SK-N-SH treated with all-trans-retinoic acid at 6 μM for 48 hours (cell line): ENCODE measurements at regions not wholly inside any gene's neighbourhood (a gene's known extent, or its start where the extent isn't known, plus 50 kb on each side); places are given as distances from the start of the nearest gene placed in this dataset.

ENCODE experiments used
- ATAC-seq: fragments of 200-7000 bp; cut with Tn5 transposase; 3 replicates; pipeline ENCODE4 v1.9.1; 2020; ENCODE audit warnings: mild to moderate bottlenecking, moderate library complexity
- ARNTL ChIP-seq: fragments of 450-650 bp; formaldehyde crosslinking; IDR thresholded peaks from 2 replicates; pipeline ENCODE4 v1.5.0; 2020; ENCODE audit warnings: low read depth, mild to moderate bottlenecking, moderate library complexity, borderline replicate concordance
- BACH2 ChIP-seq: fragments of 250-450 bp; sonication (Bioruptor Pico); IDR thresholded peaks from 2 replicates; pipeline ENCODE4 v1.9.0; 2021; ENCODE audit warnings: mild to moderate bottlenecking, borderline replicate concordance
- ESRRG ChIP-seq: fragments of 250-450 bp; sonication (Bioruptor Pico); IDR thresholded peaks from 2 replicates; pipeline ENCODE4 v1.6.1; 2021; ENCODE audit warnings: mild to moderate bottlenecking
- GLIS3 ChIP-seq: fragments of 250-450 bp; sonication (Bioruptor Pico); IDR thresholded peaks from 2 replicates; pipeline ENCODE4 v1.5.0; 2020; ENCODE audit warnings: mild to moderate bottlenecking, moderate library complexity
- ISL1 ChIP-seq: fragments of 250-450 bp; sonication (Bioruptor Pico); IDR thresholded peaks from 2 replicates; pipeline ENCODE4 v2.1.2; 2022; ENCODE audit warnings: mild to moderate bottlenecking, moderate library complexity
- OSR1 ChIP-seq: fragments of 250-450 bp; sonication (Bioruptor Pico); IDR thresholded peaks from 2 replicates; pipeline ENCODE4 v1.8.0; 2022; ENCODE audit warnings: moderate library complexity, mild to moderate bottlenecking, inconsistent platforms
- RARB ChIP-seq: fragments of 250-450 bp; sonication (Bioruptor Pico); IDR thresholded peaks from 2 replicates; pipeline ENCODE4 v1.8.0; 2021; ENCODE audit warnings: mild to moderate bottlenecking, moderate library complexity
- SNAI2 ChIP-seq: fragments of 250-450 bp; sonication (Bioruptor Pico); IDR thresholded peaks from 2 replicates; pipeline ENCODE4 v1.5.0; 2020; ENCODE audit warnings: mild to moderate bottlenecking, moderate library complexity
- TCF4 ChIP-seq: fragments of 250-450 bp; sonication (Bioruptor Pico); IDR thresholded peaks from 2 replicates; pipeline ENCODE4 v1.8.0; 2021; ENCODE audit warnings: mild to moderate bottlenecking, moderate library complexity, borderline replicate concordance
- TOX ChIP-seq: fragments of 250-450 bp; sonication (Bioruptor Pico); IDR thresholded peaks from 2 replicates; pipeline ENCODE4 v1.8.0; 2021; ENCODE audit warnings: mild to moderate bottlenecking, moderate library complexity, borderline replicate concordance
- ZFP3 ChIP-seq: fragments of 250-450 bp; sonication (Bioruptor Pico); IDR thresholded peaks from 2 replicates; pipeline ENCODE4 v1.5.0; 2020; ENCODE audit warnings: mild to moderate bottlenecking, moderate library complexity
- ZFP30 ChIP-seq: fragments of 450-650 bp; formaldehyde crosslinking; IDR thresholded peaks from 2 replicates; pipeline ENCODE4 v1.5.0; 2022; ENCODE audit warnings: mild to moderate bottlenecking, moderate library complexity
- ZNF565 ChIP-seq: fragments of 450-650 bp; formaldehyde crosslinking; conservative IDR thresholded peaks from 2 replicates; pipeline ENCODE4 v1.5.0; 2020; ENCODE audit warnings: low read depth, mild to moderate bottlenecking, moderate library complexity
- ZNF8 ChIP-seq: fragments of 450-650 bp; formaldehyde crosslinking; IDR thresholded peaks from 2 replicates; pipeline ENCODE4 v1.5.0; 2020; ENCODE audit warnings: mild to moderate bottlenecking, moderate library complexity
- TF ChIP-seq, protein P1 (sequence below): fragments of 250-450 bp; sonication (Bioruptor Pico); IDR thresholded peaks from 2 replicates; pipeline ENCODE4 v1.5.0; 2020; ENCODE audit warnings: mild to moderate bottlenecking, moderate library complexity
- TF ChIP-seq, protein P2 (sequence below): fragments of 250-450 bp; sonication (Bioruptor Pico); IDR thresholded peaks from 2 replicates; pipeline ENCODE4 v1.8.0; 2021; ENCODE audit warnings: low read depth, mild to moderate bottlenecking, moderate library complexity, borderline replicate concordance
- TF ChIP-seq, protein P3 (sequence below): fragments of 250-450 bp; sonication (Bioruptor Pico); IDR thresholded peaks from 2 replicates; pipeline ENCODE4 v1.5.1; 2020; ENCODE audit warnings: low read depth, mild to moderate bottlenecking, moderate library complexity
- TF ChIP-seq, protein P4 (sequence below): fragments of 250-450 bp; sonication (Bioruptor Pico); IDR thresholded peaks from 2 replicates; pipeline ENCODE4 v1.5.1; 2021; ENCODE audit warnings: mild to moderate bottlenecking, moderate library complexity

- no peak for ATAC-seq
- TF ChIP-seq, protein P1, sequence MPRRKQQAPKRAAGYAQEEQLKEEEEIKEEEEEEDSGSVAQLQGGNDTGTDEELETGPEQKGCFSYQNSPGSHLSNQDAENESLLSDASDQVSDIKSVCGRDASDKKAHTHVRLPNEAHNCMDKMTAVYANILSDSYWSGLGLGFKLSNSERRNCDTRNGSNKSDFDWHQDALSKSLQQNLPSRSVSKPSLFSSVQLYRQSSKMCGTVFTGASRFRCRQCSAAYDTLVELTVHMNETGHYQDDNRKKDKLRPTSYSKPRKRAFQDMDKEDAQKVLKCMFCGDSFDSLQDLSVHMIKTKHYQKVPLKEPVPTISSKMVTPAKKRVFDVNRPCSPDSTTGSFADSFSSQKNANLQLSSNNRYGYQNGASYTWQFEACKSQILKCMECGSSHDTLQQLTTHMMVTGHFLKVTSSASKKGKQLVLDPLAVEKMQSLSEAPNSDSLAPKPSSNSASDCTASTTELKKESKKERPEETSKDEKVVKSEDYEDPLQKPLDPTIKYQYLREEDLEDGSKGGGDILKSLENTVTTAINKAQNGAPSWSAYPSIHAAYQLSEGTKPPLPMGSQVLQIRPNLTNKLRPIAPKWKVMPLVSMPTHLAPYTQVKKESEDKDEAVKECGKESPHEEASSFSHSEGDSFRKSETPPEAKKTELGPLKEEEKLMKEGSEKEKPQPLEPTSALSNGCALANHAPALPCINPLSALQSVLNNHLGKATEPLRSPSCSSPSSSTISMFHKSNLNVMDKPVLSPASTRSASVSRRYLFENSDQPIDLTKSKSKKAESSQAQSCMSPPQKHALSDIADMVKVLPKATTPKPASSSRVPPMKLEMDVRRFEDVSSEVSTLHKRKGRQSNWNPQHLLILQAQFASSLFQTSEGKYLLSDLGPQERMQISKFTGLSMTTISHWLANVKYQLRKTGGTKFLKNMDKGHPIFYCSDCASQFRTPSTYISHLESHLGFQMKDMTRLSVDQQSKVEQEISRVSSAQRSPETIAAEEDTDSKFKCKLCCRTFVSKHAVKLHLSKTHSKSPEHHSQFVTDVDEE (CRISPR knock-in tag), result no peak
- TF ChIP-seq, protein P2, sequence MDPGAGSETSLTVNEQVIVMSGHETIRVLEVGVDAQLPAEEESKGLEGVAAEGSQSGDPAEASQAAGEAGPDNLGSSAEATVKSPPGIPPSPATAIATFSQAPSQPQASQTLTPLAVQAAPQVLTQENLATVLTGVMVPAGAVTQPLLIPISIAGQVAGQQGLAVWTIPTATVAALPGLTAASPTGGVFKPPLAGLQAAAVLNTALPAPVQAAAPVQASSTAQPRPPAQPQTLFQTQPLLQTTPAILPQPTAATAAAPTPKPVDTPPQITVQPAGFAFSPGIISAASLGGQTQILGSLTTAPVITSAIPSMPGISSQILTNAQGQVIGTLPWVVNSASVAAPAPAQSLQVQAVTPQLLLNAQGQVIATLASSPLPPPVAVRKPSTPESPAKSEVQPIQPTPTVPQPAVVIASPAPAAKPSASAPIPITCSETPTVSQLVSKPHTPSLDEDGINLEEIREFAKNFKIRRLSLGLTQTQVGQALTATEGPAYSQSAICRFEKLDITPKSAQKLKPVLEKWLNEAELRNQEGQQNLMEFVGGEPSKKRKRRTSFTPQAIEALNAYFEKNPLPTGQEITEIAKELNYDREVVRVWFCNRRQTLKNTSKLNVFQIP (CRISPR knock-in tag), result no peak
- no peak for TF ChIP-seq ARNTL (CRISPR knock-in tag)
- TF ChIP-seq BACH2 (CRISPR knock-in tag), result no peak
- no peak for TF ChIP-seq ZNF565
- TF ChIP-seq, all 23 proteins: peak for 0
These were observed 1472.8 kb downstream of the AACS start for GRCh38 chr12:126537961-126538530.

- TF ChIP-seq GLIS3 (CRISPR knock-in tag), result no peak
- TF ChIP-seq ZFP30 (CRISPR knock-in tag), result no peak
- no peak for TF ChIP-seq OSR1 (CRISPR knock-in tag)
- no peak for TF ChIP-seq BACH2 (CRISPR knock-in tag)
- no peak for TF ChIP-seq RARB (CRISPR knock-in tag)
- TF ChIP-seq TCF4 (CRISPR knock-in tag), result no peak
- no peak for TF ChIP-seq ARNTL (CRISPR knock-in tag)
- TF ChIP-seq, protein P3, sequence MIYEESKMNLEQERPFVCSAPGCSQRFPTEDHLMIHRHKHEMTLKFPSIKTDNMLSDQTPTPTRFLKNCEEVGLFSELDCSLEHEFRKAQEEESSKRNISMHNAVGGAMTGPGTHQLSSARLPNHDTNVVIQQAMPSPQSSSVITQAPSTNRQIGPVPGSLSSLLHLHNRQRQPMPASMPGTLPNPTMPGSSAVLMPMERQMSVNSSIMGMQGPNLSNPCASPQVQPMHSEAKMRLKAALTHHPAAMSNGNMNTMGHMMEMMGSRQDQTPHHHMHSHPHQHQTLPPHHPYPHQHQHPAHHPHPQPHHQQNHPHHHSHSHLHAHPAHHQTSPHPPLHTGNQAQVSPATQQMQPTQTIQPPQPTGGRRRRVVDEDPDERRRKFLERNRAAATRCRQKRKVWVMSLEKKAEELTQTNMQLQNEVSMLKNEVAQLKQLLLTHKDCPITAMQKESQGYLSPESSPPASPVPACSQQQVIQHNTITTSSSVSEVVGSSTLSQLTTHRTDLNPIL, result no peak
- no peak for ATAC-seq
These were observed 1473.7 kb downstream of the AACS start for GRCh38 chr12:126538888-126539287.

DNA sequence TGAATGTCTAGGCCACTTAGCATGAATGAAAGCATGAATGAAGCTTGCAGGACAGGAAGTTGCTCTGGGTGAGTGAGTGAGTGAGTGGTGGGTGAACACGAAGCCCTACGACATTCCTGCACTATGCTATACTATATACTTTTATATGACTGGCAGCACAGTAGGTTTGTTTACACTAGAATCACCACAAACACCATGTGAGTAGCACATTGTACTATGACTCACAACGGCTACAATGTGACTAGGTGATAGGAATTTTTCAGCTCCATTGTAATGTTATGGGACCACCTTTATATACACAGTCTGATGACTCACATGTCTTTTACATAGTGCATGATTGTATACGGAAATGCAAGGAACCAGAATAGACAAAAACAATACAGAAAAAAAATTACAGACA, 1480.2 kb downstream of the AACS start:
- no peak for TF ChIP-seq ZFP3 (CRISPR knock-in tag)
- TF ChIP-seq, protein P3, result no peak
- TF ChIP-seq ESRRG (CRISPR knock-in tag), result no peak
- no peak for TF ChIP-seq ZFP30 (CRISPR knock-in tag)
- TF ChIP-seq, protein P2 (CRISPR knock-in tag), result no peak
- no peak for TF ChIP-seq ARNTL (CRISPR knock-in tag)
- TF ChIP-seq TCF4 (CRISPR knock-in tag), result no peak
- no peak for TF ChIP-seq ZNF8 (CRISPR knock-in tag)
- no peak for TF ChIP-seq GLIS3 (CRISPR knock-in tag)
- no peak for TF ChIP-seq OSR1 (CRISPR knock-in tag)
- TF ChIP-seq SNAI2 (CRISPR knock-in tag), result no peak
- TF ChIP-seq, protein P4, sequence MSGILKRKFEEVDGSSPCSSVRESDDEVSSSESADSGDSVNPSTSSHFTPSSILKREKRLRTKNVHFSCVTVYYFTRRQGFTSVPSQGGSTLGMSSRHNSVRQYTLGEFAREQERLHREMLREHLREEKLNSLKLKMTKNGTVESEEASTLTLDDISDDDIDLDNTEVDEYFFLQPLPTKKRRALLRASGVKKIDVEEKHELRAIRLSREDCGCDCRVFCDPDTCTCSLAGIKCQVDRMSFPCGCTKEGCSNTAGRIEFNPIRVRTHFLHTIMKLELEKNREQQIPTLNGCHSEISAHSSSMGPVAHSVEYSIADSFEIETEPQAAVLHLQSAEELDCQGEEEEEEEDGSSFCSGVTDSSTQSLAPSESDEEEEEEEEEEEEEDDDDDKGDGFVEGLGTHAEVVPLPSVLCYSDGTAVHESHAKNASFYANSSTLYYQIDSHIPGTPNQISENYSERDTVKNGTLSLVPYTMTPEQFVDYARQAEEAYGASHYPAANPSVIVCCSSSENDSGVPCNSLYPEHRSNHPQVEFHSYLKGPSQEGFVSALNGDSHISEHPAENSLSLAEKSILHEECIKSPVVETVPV (CRISPR knock-in tag), result no peak
- no peak for ATAC-seq

- peak; percentile 69 for ATAC-seq
- TF ChIP-seq TOX (CRISPR knock-in tag) (no peak), TCF4 (CRISPR knock-in tag) (peak; percentile 76; the same call in 1 of the 2 replicates), ZFP30 (CRISPR knock-in tag) (no peak), ISL1 (CRISPR knock-in tag) (no peak)
These were observed 1482.7 kb downstream of the AACS start for GRCh38 chr12:126547905-126548304.
